ENCODE measurements at regions not wholly inside any gene's neighbourhood (a gene's known extent, or its start where the extent isn't known, plus 50 kb on each side); places are given as distances from the start of the nearest gene placed in this dataset.

- DNase-seq: no peak
Observed at GRCh38 chr10:47107007-47107747, 192.8 kb upstream of the GDF10 start.

- DNase-seq: no peak
Observed at GRCh38 chr10:47109906-47110305, 190.1 kb upstream of the GDF10 start.

GRCh38 chr10:47111329-47111862 lies 188.6 kb upstream of the GDF10 start:
- no peak for DNase-seq

- no peak for DNase-seq
Observed at GRCh38 chr10:47112612-47113011, 187.4 kb upstream of the GDF10 start.

- DNase-seq: no peak
Observed at GRCh38 chr10:47113907-47114500, 186.0 kb upstream of the GDF10 start.

- no peak for DNase-seq
Observed at GRCh38 chr10:47114680-47115186, 185.3 kb upstream of the GDF10 start.

- no peak for DNase-seq
Observed at GRCh38 chr10:47115322-47115721, 184.7 kb upstream of the GDF10 start.

- DNase-seq: no peak
Observed at GRCh38 chr10:47116445-47116844, 183.6 kb upstream of the GDF10 start.

GRCh38 chr10:47118326-47118725 lies 181.7 kb upstream of the GDF10 start:
- no peak for DNase-seq

GRCh38 chr10:47121336-47121735 lies 178.7 kb upstream of the GDF10 start:
- DNase-seq: no peak

- no peak for DNase-seq
Observed at GRCh38 chr10:47123716-47124288, 176.2 kb upstream of the GDF10 start.

- DNase-seq: no peak
Observed at GRCh38 chr10:47127188-47127785, 172.7 kb upstream of the GDF10 start.

GRCh38 chr10:47130491-47130890 lies 169.5 kb upstream of the GDF10 start:
- DNase-seq: no peak

- DNase-seq: no peak
Observed at GRCh38 chr10:47133871-47134570, 166.0 kb upstream of the GDF10 start.

- DNase-seq: no peak
Observed at GRCh38 chr10:47136866-47137265, 163.1 kb upstream of the GDF10 start.

- DNase-seq: peak; percentile 38
Observed at GRCh38 chr10:47137311-47137851, 162.6 kb upstream of the GDF10 start.

- DNase-seq: no peak
Observed at GRCh38 chr10:47139121-47139520, 160.9 kb upstream of the GDF10 start.

- no peak for DNase-seq
Observed at GRCh38 chr10:47140761-47141348, 159.1 kb upstream of the GDF10 start.

- DNase-seq: no peak
Observed at GRCh38 chr10:47141349-47141748, 158.6 kb upstream of the GDF10 start.

- no peak for DNase-seq
Observed at GRCh38 chr10:47143072-47143471, 156.9 kb upstream of the GDF10 start.

GRCh38 chr10:47143473-47143872 lies 156.5 kb upstream of the GDF10 start:
- no peak for DNase-seq

- DNase-seq: no peak
Observed at GRCh38 chr10:47144525-47144924, 155.5 kb upstream of the GDF10 start.
